ENCODE measurements at regions not wholly inside any gene's neighbourhood (a gene's known extent, or its start where the extent isn't known, plus 50 kb on each side); places are given as distances from the start of the nearest gene placed in this dataset.

- no peak for TF ChIP-seq CTCF (IDR thresholded peaks at IDR 0.05)
- no peak for TF ChIP-seq POLR2A (IDR thresholded peaks at IDR 0.05)
- Histone ChIP-seq H3K27me3 (no peaks in the 10 kb centered on the region), H3K36me3 (no peaks in the 10 kb centered on the region), H3K4me3 (no peak overlapping the region), H3K4me1 (no peaks in the 10 kb centered on the region), H3K27ac (no peak overlapping the region), H3K9me3 (no peaks in the 10 kb centered on the region)
- no peak for ATAC-seq
- no peak for DNase-seq
- intact Hi-C loops (cut with DNase I), result no loop called here
Measured at GRCh38 chr2:37842732-37843440, 82.2 kb upstream of the RMDN2 start.

- intact Hi-C loops (cut with DNase I), result no loop called here
Measured at GRCh38 chr2:37843556-37843955, 81.5 kb upstream of the RMDN2 start.

GRCh38 chr2:37846207-37846606 lies 78.9 kb upstream of the RMDN2 start:
- intact Hi-C loops (cut with DNase I), result no loop called here
- ATAC-seq, result no peak
- Histone ChIP-seq H3K9me3 (no peaks in the 10 kb centered on the region), H3K36me3 (no peaks in the 10 kb centered on the region), H3K27me3 (no peaks in the 10 kb centered on the region), H3K27ac (no peak overlapping the region), H3K4me1 (no peaks in the 10 kb centered on the region), H3K4me3 (no peak overlapping the region)
- no peak for DNase-seq
- TF ChIP-seq CTCF (IDR thresholded peaks at IDR 0.05) (no peak), POLR2A (IDR thresholded peaks at IDR 0.05) (no peak)
- 83% methylated on average over 1 of the region's 1 CpG for WGBS (ENCODE audit: insufficient coverage, low coverage, low lambda C conversion rate, missing lambda C conversion rate)

More at GRCh38 chr2:37843556-37843955, 81.5 kb upstream of the RMDN2 start:
- WGBS (ENCODE audit: insufficient coverage, low coverage, low lambda C conversion rate, missing lambda C conversion rate), result 0% methylated on average over 1 of the region's 1 CpG
- Histone ChIP-seq H3K27me3 (no peaks in the 10 kb centered on the region), H3K4me1 (no peaks in the 10 kb centered on the region), H3K27ac (no peak overlapping the region), H3K9me3 (no peaks in the 10 kb centered on the region), H3K36me3 (no peaks in the 10 kb centered on the region), H3K4me3 (no peak overlapping the region)
- DNase-seq (no peak), ATAC-seq (no peak)
- no peak for TF ChIP-seq CTCF (IDR thresholded peaks at IDR 0.05)
- no peak for TF ChIP-seq POLR2A (IDR thresholded peaks at IDR 0.05)

GRCh38 chr2:37847792-37848191 lies 77.3 kb upstream of the RMDN2 start:
- Histone ChIP-seq H3K9me3 (no peaks in the 10 kb centered on the region), H3K27ac (no peak overlapping the region), H3K4me1 (no peaks in the 10 kb centered on the region), H3K4me3 (no peak overlapping the region), H3K36me3 (no peaks in the 10 kb centered on the region), H3K27me3 (no peaks in the 10 kb centered on the region)
- intact Hi-C loops (cut with DNase I), result no loop called here
- ATAC-seq (no peak), DNase-seq (no peak)
- 95% methylated on average over 4 of the region's 5 CpGs for WGBS (ENCODE audit: insufficient coverage, low coverage, low lambda C conversion rate, missing lambda C conversion rate)
- TF ChIP-seq CTCF (IDR thresholded peaks at IDR 0.05), result no peak
- no peak for TF ChIP-seq POLR2A (IDR thresholded peaks at IDR 0.05)

- no peaks in the 10 kb centered on the region for H3K36me3 ChIP-seq
- intact Hi-C loops (cut with DNase I), result no loop called here
- no peak overlapping the region for H3K4me3 ChIP-seq
- 80% methylated on average over 2 of the region's 2 CpGs for WGBS (ENCODE audit: insufficient coverage, low coverage, low lambda C conversion rate, missing lambda C conversion rate)
- no peak for ATAC-seq
- no peak for TF ChIP-seq CTCF (IDR thresholded peaks at IDR 0.05)
- no peak for TF ChIP-seq POLR2A (IDR thresholded peaks at IDR 0.05)
- no peak overlapping the region for H3K27ac ChIP-seq
- H3K27me3 ChIP-seq, result no peaks in the 10 kb centered on the region
- no peaks in the 10 kb centered on the region for H3K4me1 ChIP-seq
- no peak for DNase-seq
- no peaks in the 10 kb centered on the region for H3K9me3 ChIP-seq
Measured at GRCh38 chr2:37848451-37848850, 76.6 kb upstream of the RMDN2 start.
